ENCODE measurements at regions not wholly inside any gene's neighbourhood (a gene's known extent, or its start where the extent isn't known, plus 50 kb on each side); places are given as distances from the start of the nearest gene placed in this dataset.

GRCh38 chr2:71947809-71948208, 199.9 kb downstream of the CYP26B1 start:
- intact Hi-C loops (cut with micrococcal nuclease), result no loop called here
- TF ChIP-seq GATA2 (CRISPR knock-in tag; IDR thresholded peaks at IDR 0.05) (no peak), JUN (IDR thresholded peaks at IDR 0.05; ENCODE audit: borderline replicate concordance, low read depth, low read length) (no peak), JUN (CRISPR knock-in tag; IDR thresholded peaks at IDR 0.05; ENCODE audit: borderline replicate concordance) (no peak), PHB (CRISPR knock-in tag; IDR thresholded peaks at IDR 0.05) (no peak), GTF2A2 (tag; IDR thresholded peaks at IDR 0.05) (no peak), FUS (optimal IDR thresholded peaks at IDR 0.05; ENCODE audit: low read depth, low read length) (no peak), ZNF830 (CRISPR knock-in tag; IDR thresholded peaks at IDR 0.05) (no peak), DLX4 (CRISPR knock-in tag; IDR thresholded peaks at IDR 0.05) (no peak), SIX5 (IDR thresholded peaks at IDR 0.05; ENCODE audit: borderline replicate concordance in 1 of 2, insufficient read depth in 1 of 2, low read depth in 1 of 2, low read length in 2 of 2) (no peak), POLR2G (IDR thresholded peaks at IDR 0.05; ENCODE audit: low read depth, low read length) (no peak), ELK3 (CRISPR knock-in tag; IDR thresholded peaks at IDR 0.05) (no peak), MTA2 (IDR thresholded peaks at IDR 0.05; ENCODE audit: low read depth) (no peak), ZFP1 (CRISPR knock-in tag; IDR thresholded peaks at IDR 0.05) (no peak), ILF3 (IDR thresholded peaks at IDR 0.05; ENCODE audit: borderline replicate concordance) (no peak)
- TF ChIP-seq, protein P1, sequence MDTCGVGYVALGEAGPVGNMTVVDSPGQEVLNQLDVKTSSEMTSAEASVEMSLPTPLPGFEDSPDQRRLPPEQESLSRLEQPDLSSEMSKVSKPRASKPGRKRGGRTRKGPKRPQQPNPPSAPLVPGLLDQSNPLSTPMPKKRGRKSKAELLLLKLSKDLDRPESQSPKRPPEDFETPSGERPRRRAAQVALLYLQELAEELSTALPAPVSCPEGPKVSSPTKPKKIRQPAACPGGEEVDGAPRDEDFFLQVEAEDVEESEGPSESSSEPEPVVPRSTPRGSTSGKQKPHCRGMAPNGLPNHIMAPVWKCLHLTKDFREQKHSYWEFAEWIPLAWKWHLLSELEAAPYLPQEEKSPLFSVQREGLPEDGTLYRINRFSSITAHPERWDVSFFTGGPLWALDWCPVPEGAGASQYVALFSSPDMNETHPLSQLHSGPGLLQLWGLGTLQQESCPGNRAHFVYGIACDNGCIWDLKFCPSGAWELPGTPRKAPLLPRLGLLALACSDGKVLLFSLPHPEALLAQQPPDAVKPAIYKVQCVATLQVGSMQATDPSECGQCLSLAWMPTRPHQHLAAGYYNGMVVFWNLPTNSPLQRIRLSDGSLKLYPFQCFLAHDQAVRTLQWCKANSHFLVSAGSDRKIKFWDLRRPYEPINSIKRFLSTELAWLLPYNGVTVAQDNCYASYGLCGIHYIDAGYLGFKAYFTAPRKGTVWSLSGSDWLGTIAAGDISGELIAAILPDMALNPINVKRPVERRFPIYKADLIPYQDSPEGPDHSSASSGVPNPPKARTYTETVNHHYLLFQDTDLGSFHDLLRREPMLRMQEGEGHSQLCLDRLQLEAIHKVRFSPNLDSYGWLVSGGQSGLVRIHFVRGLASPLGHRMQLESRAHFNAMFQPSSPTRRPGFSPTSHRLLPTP (IDR thresholded peaks at IDR 0.05; ENCODE audit: borderline replicate concordance, extremely low read depth, insufficient read length), result no peak
- TF ChIP-seq, protein P2, sequence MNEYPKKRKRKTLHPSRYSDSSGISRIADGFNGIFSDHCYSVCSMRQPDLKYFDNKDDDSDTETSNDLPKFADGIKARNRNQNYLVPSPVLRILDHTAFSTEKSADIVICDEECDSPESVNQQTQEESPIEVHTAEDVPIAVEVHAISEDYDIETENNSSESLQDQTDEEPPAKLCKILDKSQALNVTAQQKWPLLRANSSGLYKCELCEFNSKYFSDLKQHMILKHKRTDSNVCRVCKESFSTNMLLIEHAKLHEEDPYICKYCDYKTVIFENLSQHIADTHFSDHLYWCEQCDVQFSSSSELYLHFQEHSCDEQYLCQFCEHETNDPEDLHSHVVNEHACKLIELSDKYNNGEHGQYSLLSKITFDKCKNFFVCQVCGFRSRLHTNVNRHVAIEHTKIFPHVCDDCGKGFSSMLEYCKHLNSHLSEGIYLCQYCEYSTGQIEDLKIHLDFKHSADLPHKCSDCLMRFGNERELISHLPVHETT (CRISPR knock-in tag; conservative IDR thresholded peaks at IDR 0.05 in 1 of 2, IDR thresholded peaks at IDR 0.05 in 1 of 2), result no peak
- Histone ChIP-seq H3K79me2 (ENCODE audit: control insufficient read depth, insufficient read depth, low read length) (no peaks in the 10 kb centered on the region), H3K9ac (ENCODE audit: insufficient read depth in 1 of 2, low read depth in 2 of 2, low read length in 2 of 2) (no peak overlapping the region), H3K4me3 (no peak overlapping the region), H4K20me1 (replicated peaks; ENCODE audit: control insufficient read depth, insufficient read depth, low read length) (no peaks in the 10 kb centered on the region), H3K36me3 (ENCODE audit: control insufficient read depth, insufficient read depth, low read length) (no peaks in the 10 kb centered on the region), H3K9me3 (replicated peaks; ENCODE audit: control insufficient read depth, insufficient read depth, low read depth, low read length) (no peaks in the 10 kb centered on the region), H3K4me1 (replicated peaks in 1 of 2; ENCODE audit: control insufficient read depth in 2 of 2, insufficient read depth in 2 of 2, low read length in 2 of 2) (no peaks in the 10 kb centered on the region; a peak in 1 of 5 replicates), H3K27me3 (ENCODE audit: control insufficient read depth in 2 of 2, insufficient read depth in 2 of 2, low read length in 2 of 2) (peaks cover 9 to 34% of the 10 kb centered on the region in 2 experiments; a peak in 3 of 5 replicates), H3K27ac (ENCODE audit: extremely low read depth, low read depth, low read length) (no peak overlapping the region), H3K9me1 (ENCODE audit: control insufficient read depth, insufficient read depth, low read length) (no peaks in the 10 kb centered on the region), H3K4me2 (ENCODE audit: insufficient read depth, low read length) (no peak overlapping the region), H2AFZ (ENCODE audit: low read depth, low read length) (no peak overlapping the region)
- ATAC-seq (no peak), FAIRE-seq (no peak), DNase-seq (ENCODE audit: extremely low read depth in 1 of 4, low spot score in 3 of 4) (no peak)
- WGBS (ENCODE audit: insufficient coverage, low coverage, missing lambda C conversion rate), result 15% methylated on average over 5 of the region's 5 CpGs
- ChIA-PET CTCF (ENCODE audit: low intra/inter-chr PET ratio) (no interaction called here), POLR2A (interaction anchor here (0.6 kb wide), 2 partner anchors 19 to 24 kb away, joined by 3 read pairs; no protein-coding TSS in a partner anchor)
- in situ Hi-C loops (cut with MboI), result no loop called here
- no TSS peak for BruUV-seq (replicated peaks)

Data from K562 (cell line).